Uterus (tissue), 2 donors: ENCODE measurements at regions not wholly inside any gene's neighbourhood (a gene's known extent, or its start where the extent isn't known, plus 50 kb on each side); places are given as distances from the start of the nearest gene placed in this dataset.

Experiments
- POLR2A ChIP-seq, 2 donors: fragments of 450-650 bp; IDR thresholded peaks; one replicate each; pipeline ENCODE4 v1.6.1; 2016; ENCODE audit warnings: antibody characterized with exemption in 2 of 2, mild to moderate bottlenecking in 1 of 2, moderate library complexity in 1 of 2
- TF ChIP-seq, protein P1 (sequence below), 4 experiments: fragments of 200-600 bp in 2 of 4; fragments of 450-650 bp in 2 of 4; sonication (generic) in 2 of 4; IDR thresholded peaks; one replicate each; pipeline ENCODE4 v1.5.1; 2016 to 2019; ENCODE audit warnings: antibody characterized with exemption in 4 of 4, mild to moderate bottlenecking in 2 of 4, moderate library complexity in 1 of 4

DNA sequence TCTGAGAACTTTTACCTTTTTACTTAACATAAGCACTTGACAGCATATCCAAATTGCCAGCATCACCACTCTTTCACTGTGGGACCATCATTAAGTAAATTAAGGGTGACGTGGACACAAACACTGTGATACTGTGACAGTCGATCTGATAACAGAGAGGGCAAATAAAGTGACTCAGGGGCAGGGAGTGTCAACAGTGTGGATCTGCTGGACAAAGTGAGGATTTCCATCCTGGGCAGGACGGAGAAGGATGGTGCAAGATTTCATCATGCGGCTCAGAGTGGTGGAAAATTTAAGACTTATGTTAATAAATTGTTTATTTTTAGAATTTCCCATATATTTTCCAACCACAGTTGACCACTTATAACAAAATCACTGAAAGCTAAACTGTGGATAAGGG is 60.0 kb upstream of the WDFY2 start:
- TF ChIP-seq, protein P1, sequence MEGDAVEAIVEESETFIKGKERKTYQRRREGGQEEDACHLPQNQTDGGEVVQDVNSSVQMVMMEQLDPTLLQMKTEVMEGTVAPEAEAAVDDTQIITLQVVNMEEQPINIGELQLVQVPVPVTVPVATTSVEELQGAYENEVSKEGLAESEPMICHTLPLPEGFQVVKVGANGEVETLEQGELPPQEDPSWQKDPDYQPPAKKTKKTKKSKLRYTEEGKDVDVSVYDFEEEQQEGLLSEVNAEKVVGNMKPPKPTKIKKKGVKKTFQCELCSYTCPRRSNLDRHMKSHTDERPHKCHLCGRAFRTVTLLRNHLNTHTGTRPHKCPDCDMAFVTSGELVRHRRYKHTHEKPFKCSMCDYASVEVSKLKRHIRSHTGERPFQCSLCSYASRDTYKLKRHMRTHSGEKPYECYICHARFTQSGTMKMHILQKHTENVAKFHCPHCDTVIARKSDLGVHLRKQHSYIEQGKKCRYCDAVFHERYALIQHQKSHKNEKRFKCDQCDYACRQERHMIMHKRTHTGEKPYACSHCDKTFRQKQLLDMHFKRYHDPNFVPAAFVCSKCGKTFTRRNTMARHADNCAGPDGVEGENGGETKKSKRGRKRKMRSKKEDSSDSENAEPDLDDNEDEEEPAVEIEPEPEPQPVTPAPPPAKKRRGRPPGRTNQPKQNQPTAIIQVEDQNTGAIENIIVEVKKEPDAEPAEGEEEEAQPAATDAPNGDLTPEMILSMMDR (IDR thresholded peaks at IDR 0.05): no peak
- TF ChIP-seq POLR2A (IDR thresholded peaks at IDR 0.05): no peak
